B cell (primary cell): ENCODE measurements at regions not wholly inside any gene's neighbourhood (a gene's known extent, or its start where the extent isn't known, plus 50 kb on each side); places are given as distances from the start of the nearest gene placed in this dataset.

Experiments
- ATAC-seq: fragments of 200-7000 bp; cut with Tn5 transposase; one replicate; pipeline ENCODE4 v1.10.0; 2021; ENCODE audit warnings: low read depth, mild to moderate bottlenecking, moderate number of reproducible peaks, moderate library complexity
- CTCF ChIA-PET: fragments of 350-600 bp; sonication (Branson Sonifier 250); formaldehyde crosslinking; loops from one replicate; lab custom pipeline; 2021; ENCODE audit warnings: antibody characterized with exemption, inconsistent platforms; lab: Charles Lee
- POLR2A ChIA-PET: fragments of 350-600 bp; sonication (Branson Sonifier 250); formaldehyde crosslinking; loops from one replicate; lab custom pipeline; 2021; ENCODE audit warnings: antibody characterized with exemption; lab: Charles Lee
- DNase-seq: peaks from one replicate; pipeline ENCODE4 v3.0.0; 2013
- H2AFZ ChIP-seq: 2 replicates; pipeline ENCODE4 v1.6.1; 2012; ENCODE audit warnings: mild to moderate bottlenecking, low read depth, low read length; ENCODE audit not compliant: insufficient read depth, poor library complexity, severe bottlenecking
- H3K27ac ChIP-seq, 2 donors: 1 replicate in 1 of 2; 2 replicates in 1 of 2; pipeline ENCODE4 v1.5.1; 2012 to 2013; ENCODE audit warnings: low read length in 2 of 2, mild to moderate bottlenecking in 2 of 2, moderate library complexity in 1 of 2
- H3K27me3 ChIP-seq, 4 experiments: fragments of 200-600 bp in 1 of 4; sonication (generic) in 1 of 4; replicated peaks in 1 of 4; 1 replicate in 2 of 4; 2 replicates in 2 of 4; pipeline versions ENCODE4 v1.6.1 to v1.7.0; 2013 to 2016; ENCODE audit warnings: low read length in 3 of 4, mild to moderate bottlenecking in 2 of 4, mixed read lengths in 1 of 4, moderate library complexity in 1 of 4; ENCODE audit not compliant: insufficient read depth in 4 of 4, control insufficient read depth in 3 of 4; ENCODE audit errors: control extremely low read depth in 1 of 4
- H3K36me3 ChIP-seq, 2 experiments: replicated peaks in 1 of 2; 1 replicate in 1 of 2; 2 replicates in 1 of 2; pipeline versions ENCODE4 v1.6.1 to v1.7.1; 2013; ENCODE audit warnings: low read length in 1 of 2; ENCODE audit not compliant: insufficient read depth in 2 of 2, control insufficient read depth in 1 of 2; ENCODE audit errors: control extremely low read depth in 1 of 2, extremely low read depth in 1 of 2
- H3K4me1 ChIP-seq, 2 donors: fragments of 200-600 bp in 1 of 2; sonication (generic) in 1 of 2; 1 replicate in 1 of 2; 2 replicates in 1 of 2; pipeline versions ENCODE4 v1.5.1 to v1.6.1; 2013 to 2017; ENCODE audit warnings: low read length in 2 of 2; ENCODE audit not compliant: control insufficient read depth in 2 of 2, insufficient read depth in 2 of 2
- H3K4me2 ChIP-seq: replicated peaks from 2 replicates; pipeline ENCODE3; 2012; ENCODE audit warnings: mild to moderate bottlenecking, low read depth, low read length; ENCODE audit not compliant: poor library complexity, severe bottlenecking
- H3K4me3 ChIP-seq, 5 experiments: fragments of 200-600 bp in 1 of 5; sonication (generic) in 1 of 5; 1 replicate in 3 of 5; 2 replicates in 2 of 5; pipeline versions ENCODE4 v1.5.1 to v1.7.0; 2011 to 2016; ENCODE audit warnings: low read length in 4 of 5, mild to moderate bottlenecking in 4 of 5, low read depth in 2 of 5, control low read depth in 1 of 5, moderate library complexity in 1 of 5; ENCODE audit not compliant: insufficient read depth in 1 of 5; ENCODE audit errors: control extremely low read depth in 1 of 5, extremely low read depth in 1 of 5
- H3K79me2 ChIP-seq: fragments of 200-600 bp; sonication (generic); one replicate; pipeline ENCODE4 v1.6.0; 2016; ENCODE audit warnings: low read length; ENCODE audit not compliant: control insufficient read depth, insufficient read depth
- H3K9ac ChIP-seq: fragments of 200-600 bp; sonication (generic); 2 replicates; pipeline ENCODE4 v1.6.1; 2017; ENCODE audit warnings: mild to moderate bottlenecking, low read length, moderate library complexity
- H3K9me3 ChIP-seq, 3 donors: one replicate each; pipeline versions ENCODE4 v1.6.1 to v1.7.1; 2013; ENCODE audit warnings: low read length in 2 of 3; ENCODE audit not compliant: control insufficient read depth in 2 of 3, insufficient read depth in 1 of 3; ENCODE audit errors: control extremely low read depth in 1 of 3
- H4K20me1 ChIP-seq: 2 replicates; pipeline ENCODE4 v1.6.0; 2012; ENCODE audit warnings: mild to moderate bottlenecking, low read length; ENCODE audit not compliant: insufficient read depth, control insufficient read depth, poor library complexity, severe bottlenecking
- H3K27ac Mint-ChIP-seq: one replicate; pipeline ENCODE4 v1.8.0; 2021; ENCODE audit warnings: mixed read lengths
- H3K27me3 Mint-ChIP-seq: one replicate; pipeline ENCODE4 v1.8.0; 2021; ENCODE audit warnings: mixed read lengths
- H3K4me1 Mint-ChIP-seq: one replicate; pipeline ENCODE4 v1.8.0; 2021; ENCODE audit warnings: mixed read lengths
- H3K4me3 Mint-ChIP-seq: one replicate; pipeline ENCODE4 v1.8.0; 2021; ENCODE audit warnings: mixed read lengths
- H3K9me3 Mint-ChIP-seq: one replicate; pipeline ENCODE4 v1.8.0; 2022; ENCODE audit warnings: mixed read lengths; ENCODE audit not compliant: insufficient read depth
- EZH2 ChIP-seq: IDR thresholded peaks from 2 replicates; pipeline ENCODE4 v1.6.1; 2012; ENCODE audit warnings: borderline replicate concordance, low read depth, mild to moderate bottlenecking, moderate library complexity, low read length; ENCODE audit not compliant: insufficient read depth, poor library complexity, severe bottlenecking
- WGBS: methylation state at CpG from one replicate; pipeline ENCODE4 v1.1.5; 2013; ENCODE audit warnings: missing lambda C conversion rate; ENCODE audit not compliant: insufficient coverage; 5-methylcytosine and 5-hydroxymethylcytosine counted together
- intact Hi-C: fragments of 100-400 bp; cut with micrococcal nuclease; formaldehyde crosslinking; loops from one replicate; pipeline ENCODE4 v1.10.0; 2022
- TF ChIP-seq, protein P1 (sequence below): fragments of 200-600 bp; IDR thresholded peaks from one replicate; pipeline ENCODE4 v1.8.0; 2022; ENCODE audit warnings: antibody characterized with exemption, mild to moderate bottlenecking

GRCh38 chr9:1876891-1877496, 138.2 kb upstream of the SMARCA2 start:
- intact Hi-C loops = no loop called here
- H3K27me3 ChIP-seq = no peaks in the 10 kb centered on the region
- no peak overlapping the region for H2AFZ ChIP-seq
- no peaks in the 10 kb centered on the region for H3K79me2 ChIP-seq
- H3K9me3 ChIP-seq = no peaks in the 10 kb centered on the region
- no peaks in the 10 kb centered on the region for H3K36me3 ChIP-seq
- no peak overlapping the region for H3K4me2 ChIP-seq
- ATAC-seq = no peak
- no peak overlapping the region for H3K27ac ChIP-seq
- ChIA-PET POLR2A (no interaction called here), CTCF (no interaction called here)
- peaks cover 7 to 12% of the 10 kb centered on the region in 2 donors for H3K4me1 ChIP-seq
- WGBS = 43% methylated on average over 3 of the region's 5 CpGs
- no peak overlapping the region for H3K4me3 Mint-ChIP-seq
- no peak overlapping the region for H3K27ac Mint-ChIP-seq
- no peaks in the 10 kb centered on the region for H3K27me3 Mint-ChIP-seq
- TF ChIP-seq, protein P1, sequence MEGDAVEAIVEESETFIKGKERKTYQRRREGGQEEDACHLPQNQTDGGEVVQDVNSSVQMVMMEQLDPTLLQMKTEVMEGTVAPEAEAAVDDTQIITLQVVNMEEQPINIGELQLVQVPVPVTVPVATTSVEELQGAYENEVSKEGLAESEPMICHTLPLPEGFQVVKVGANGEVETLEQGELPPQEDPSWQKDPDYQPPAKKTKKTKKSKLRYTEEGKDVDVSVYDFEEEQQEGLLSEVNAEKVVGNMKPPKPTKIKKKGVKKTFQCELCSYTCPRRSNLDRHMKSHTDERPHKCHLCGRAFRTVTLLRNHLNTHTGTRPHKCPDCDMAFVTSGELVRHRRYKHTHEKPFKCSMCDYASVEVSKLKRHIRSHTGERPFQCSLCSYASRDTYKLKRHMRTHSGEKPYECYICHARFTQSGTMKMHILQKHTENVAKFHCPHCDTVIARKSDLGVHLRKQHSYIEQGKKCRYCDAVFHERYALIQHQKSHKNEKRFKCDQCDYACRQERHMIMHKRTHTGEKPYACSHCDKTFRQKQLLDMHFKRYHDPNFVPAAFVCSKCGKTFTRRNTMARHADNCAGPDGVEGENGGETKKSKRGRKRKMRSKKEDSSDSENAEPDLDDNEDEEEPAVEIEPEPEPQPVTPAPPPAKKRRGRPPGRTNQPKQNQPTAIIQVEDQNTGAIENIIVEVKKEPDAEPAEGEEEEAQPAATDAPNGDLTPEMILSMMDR = no peak
- no peak for TF ChIP-seq EZH2
- peaks cover 15% of the 10 kb centered on the region for H3K4me1 Mint-ChIP-seq
- no peak overlapping the region for H3K9ac ChIP-seq
- H3K4me3 ChIP-seq = no peak overlapping the region
- no peaks in the 10 kb centered on the region for H3K9me3 Mint-ChIP-seq
- DNase-seq = no peak
- H4K20me1 ChIP-seq = no peaks in the 10 kb centered on the region

DNA sequence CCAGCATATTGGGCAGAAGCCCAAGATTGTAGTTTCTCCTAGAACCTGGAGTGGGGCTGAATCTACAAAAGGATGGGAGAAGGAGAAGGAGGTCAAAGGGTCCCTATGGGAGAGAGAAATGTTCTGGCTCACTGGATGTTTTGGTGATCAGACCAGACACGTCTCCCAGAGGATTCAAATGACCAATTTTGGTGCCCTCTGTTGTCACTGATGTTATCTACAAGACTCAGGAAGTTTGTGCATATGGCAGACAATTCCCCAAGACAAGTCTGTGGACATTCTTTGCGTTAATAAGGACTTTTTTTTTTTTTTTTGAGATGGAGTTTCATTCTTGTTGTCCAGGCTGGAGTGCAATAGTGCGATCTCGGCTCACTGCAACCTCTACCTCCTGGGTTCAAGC, 137.2 kb upstream of the SMARCA2 start:
- ChIA-PET CTCF (no interaction called here), POLR2A (no interaction called here)
- H3K9me3 ChIP-seq = no peaks in the 10 kb centered on the region
- no peaks in the 10 kb centered on the region for H3K9me3 Mint-ChIP-seq
- intact Hi-C loops = no loop called here
- no peaks in the 10 kb centered on the region for H4K20me1 ChIP-seq
- TF ChIP-seq EZH2 = no peak
- TF ChIP-seq, protein P1 = no peak
- no peak overlapping the region for H3K27ac ChIP-seq
- 92% methylated on average over 1 of the region's 4 CpGs for WGBS
- H3K4me2 ChIP-seq = no peak overlapping the region
- ATAC-seq (no peak), DNase-seq (no peak)
- no peak overlapping the region for H3K4me3 ChIP-seq
- no peaks in the 10 kb centered on the region for H3K79me2 ChIP-seq
- H3K27me3 Mint-ChIP-seq = no peaks in the 10 kb centered on the region
- H3K9ac ChIP-seq = no peak overlapping the region
- no peak overlapping the region for H3K27ac Mint-ChIP-seq
- peaks cover 7 to 12% of the 10 kb centered on the region in 2 donors for H3K4me1 ChIP-seq
- H3K4me1 Mint-ChIP-seq = peaks cover 15% of the 10 kb centered on the region
- H3K36me3 ChIP-seq = no peaks in the 10 kb centered on the region
- no peak overlapping the region for H3K4me3 Mint-ChIP-seq
- H3K27me3 ChIP-seq = no peaks in the 10 kb centered on the region
- no peak overlapping the region for H2AFZ ChIP-seq
